Mesendoderm (in vitro differentiated cells): ENCODE measurements at regions not wholly inside any gene's neighbourhood (a gene's known extent, or its start where the extent isn't known, plus 50 kb on each side); places are given as distances from the start of the nearest gene placed in this dataset.
A peak's percentile ranks its signal among the peaks of the same experiment; 100 is the strongest.

ENCODE experiments used
- DNase-seq: peaks from one replicate; pipeline ENCODE4 v3.0.0; 2013
- H2AK5ac ChIP-seq: 2 replicates; pipeline ENCODE4 v1.6.1; 2013; ENCODE audit warnings: low read length, inconsistent platforms
- H2BK120ac ChIP-seq: 2 replicates; pipeline ENCODE4 v1.6.1; 2013; ENCODE audit warnings: low read depth, mild to moderate bottlenecking, low read length, moderate library complexity, mixed read lengths
- H2BK15ac ChIP-seq: replicated peaks from 2 replicates; pipeline ENCODE4 v1.6.1; 2013; ENCODE audit warnings: low read depth, mild to moderate bottlenecking, moderate library complexity
- H2BK5ac ChIP-seq: 2 replicates; pipeline ENCODE4 v1.6.1; 2013; ENCODE audit warnings: low read length, inconsistent platforms
- H3K18ac ChIP-seq: 2 replicates; pipeline ENCODE4 v1.6.1; 2013; ENCODE audit warnings: mild to moderate bottlenecking, low read length, mixed read lengths
- H3K23ac ChIP-seq: one replicate; pipeline ENCODE4 v1.6.1; 2013; ENCODE audit warnings: low read length
- H3K27ac ChIP-seq: 2 replicates; pipeline ENCODE4 v1.5.1; 2013; ENCODE audit warnings: low read depth, mild to moderate bottlenecking, inconsistent platforms, low read length, moderate library complexity
- H3K27me3 ChIP-seq: 2 replicates; pipeline ENCODE4 v1.6.1; 2013; ENCODE audit warnings: low read length, control low read depth, mild to moderate bottlenecking, inconsistent platforms; ENCODE audit not compliant: insufficient read depth, poor library complexity
- H3K36me3 ChIP-seq: 2 replicates; pipeline ENCODE4 v1.6.1; 2013; ENCODE audit warnings: low read length, inconsistent platforms; ENCODE audit not compliant: control insufficient read depth, insufficient read depth
- H3K4ac ChIP-seq: one replicate; pipeline ENCODE4 v1.6.1; 2013; ENCODE audit warnings: low read depth, mild to moderate bottlenecking, low read length, moderate library complexity
- H3K4me1 ChIP-seq: 2 replicates; pipeline ENCODE4 v1.6.1; 2013; ENCODE audit warnings: low read depth, low read length, inconsistent platforms; ENCODE audit not compliant: control insufficient read depth
- H3K4me2 ChIP-seq: 2 replicates; pipeline ENCODE4 v1.6.1; 2013; ENCODE audit warnings: low read length
- H3K4me3 ChIP-seq: 2 replicates; pipeline ENCODE4 v1.5.1; 2013; ENCODE audit warnings: mild to moderate bottlenecking, low read length
- H3K56ac ChIP-seq: one replicate; pipeline ENCODE4 v1.6.1; 2013; ENCODE audit warnings: low read length
- H3K79me1 ChIP-seq: 2 replicates; pipeline ENCODE4 v1.6.1; 2013; ENCODE audit warnings: low read length, inconsistent platforms
- H3K79me2 ChIP-seq: 2 replicates; pipeline ENCODE4 v1.6.1; 2013; ENCODE audit warnings: mild to moderate bottlenecking, low read length; ENCODE audit not compliant: control insufficient read depth, insufficient read depth
- H3K9ac ChIP-seq: 2 replicates; pipeline ENCODE4 v1.6.1; 2013; ENCODE audit warnings: low read length, inconsistent platforms
- H4K5ac ChIP-seq: one replicate; pipeline ENCODE4 v1.6.1; 2013; ENCODE audit warnings: low read length
- H4K8ac ChIP-seq: one replicate; pipeline ENCODE4 v1.6.1; 2013; ENCODE audit warnings: low read depth, mild to moderate bottlenecking, control low read depth, low read length, moderate library complexity
- WGBS: extraction: QIAGEN DNeasy Blood & Tissue Kit; methylation state at CpG from one replicate; pipeline ENCODE4 v1.1.7; 2013; ENCODE audit warnings: low lambda C conversion rate, missing lambda C conversion rate; ENCODE audit not compliant: insufficient coverage; ENCODE audit errors: extremely low coverage; 5-methylcytosine and 5-hydroxymethylcytosine counted together

DNA sequence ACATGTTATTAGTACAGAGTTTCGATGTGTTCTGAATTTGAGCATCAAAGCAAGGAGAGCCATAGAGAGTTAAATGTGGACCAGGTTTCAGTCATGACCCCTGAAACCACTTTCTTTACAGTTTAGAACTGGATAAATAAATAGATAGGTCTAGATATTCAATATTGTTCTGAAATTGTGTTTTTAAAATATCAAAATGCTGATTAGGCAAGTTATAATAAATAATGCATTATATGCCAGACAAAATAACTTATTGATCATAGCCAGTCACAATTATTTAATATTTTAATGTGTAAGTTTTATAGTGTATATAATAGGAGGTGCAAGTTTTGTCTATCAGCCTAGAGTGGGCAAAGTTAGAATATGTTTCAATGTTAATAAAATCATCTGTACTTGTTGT, 569.5 kb downstream of the METTL15 start:
- Histone ChIP-seq H3K4me3 (no peak overlapping the region), H4K5ac (no peak overlapping the region), H3K36me3 (no peaks in the 10 kb centered on the region), H4K8ac (no peak overlapping the region), H3K27me3 (no peaks in the 10 kb centered on the region), H3K56ac (no peak overlapping the region), H3K4me1 (no peaks in the 10 kb centered on the region), H3K4ac (no peak overlapping the region), H3K4me2 (no peak overlapping the region), H2AK5ac (no peak overlapping the region), H3K27ac (no peak overlapping the region), H3K23ac (no peak overlapping the region), H2BK15ac (no peak overlapping the region), H3K79me2 (no peaks in the 10 kb centered on the region), H3K79me1 (no peaks in the 10 kb centered on the region), H3K18ac (no peak overlapping the region), H2BK120ac (no peak overlapping the region), H3K9ac (no peak overlapping the region), H2BK5ac (no peak overlapping the region)
- DNase-seq: no peak
- no CpG with 5 or more reads among the region's 1 CpG for WGBS

DNA sequence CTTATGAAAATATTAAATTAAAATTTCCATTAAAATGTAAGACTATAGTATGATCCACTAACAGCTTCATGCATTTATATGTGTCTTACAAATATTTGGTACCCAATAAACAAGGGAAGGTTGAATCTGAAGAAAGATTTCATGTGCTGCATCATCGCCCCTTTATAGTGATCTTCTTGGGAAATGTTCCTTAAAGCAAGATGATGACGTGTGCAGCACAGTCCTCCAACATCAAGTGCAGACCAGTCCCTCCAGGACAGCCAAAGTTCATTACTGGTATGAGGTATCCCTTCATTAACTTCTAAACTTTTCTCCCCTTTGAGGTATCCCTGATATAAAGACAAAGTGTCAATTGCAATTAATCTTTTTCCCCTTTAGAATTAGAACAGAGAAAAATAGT, 567.0 kb downstream of the METTL15 start:
- Histone ChIP-seq H3K4me2 (no peak overlapping the region), H4K5ac (no peak overlapping the region), H2BK5ac (no peak overlapping the region), H2BK120ac (no peak overlapping the region), H3K4ac (no peak overlapping the region), H3K4me1 (no peaks in the 10 kb centered on the region), H3K23ac (no peak overlapping the region), H2AK5ac (no peak overlapping the region), H3K9ac (no peak overlapping the region), H3K27me3 (no peaks in the 10 kb centered on the region), H3K36me3 (no peaks in the 10 kb centered on the region), H3K27ac (no peak overlapping the region), H2BK15ac (no peak overlapping the region), H3K56ac (no peak overlapping the region), H3K4me3 (no peak overlapping the region), H3K79me2 (no peaks in the 10 kb centered on the region), H4K8ac (no peak overlapping the region), H3K79me1 (no peaks in the 10 kb centered on the region), H3K18ac (no peak overlapping the region)
- DNase-seq: no peak
- WGBS: no CpG with 5 or more reads among the region's 2 CpGs

DNA sequence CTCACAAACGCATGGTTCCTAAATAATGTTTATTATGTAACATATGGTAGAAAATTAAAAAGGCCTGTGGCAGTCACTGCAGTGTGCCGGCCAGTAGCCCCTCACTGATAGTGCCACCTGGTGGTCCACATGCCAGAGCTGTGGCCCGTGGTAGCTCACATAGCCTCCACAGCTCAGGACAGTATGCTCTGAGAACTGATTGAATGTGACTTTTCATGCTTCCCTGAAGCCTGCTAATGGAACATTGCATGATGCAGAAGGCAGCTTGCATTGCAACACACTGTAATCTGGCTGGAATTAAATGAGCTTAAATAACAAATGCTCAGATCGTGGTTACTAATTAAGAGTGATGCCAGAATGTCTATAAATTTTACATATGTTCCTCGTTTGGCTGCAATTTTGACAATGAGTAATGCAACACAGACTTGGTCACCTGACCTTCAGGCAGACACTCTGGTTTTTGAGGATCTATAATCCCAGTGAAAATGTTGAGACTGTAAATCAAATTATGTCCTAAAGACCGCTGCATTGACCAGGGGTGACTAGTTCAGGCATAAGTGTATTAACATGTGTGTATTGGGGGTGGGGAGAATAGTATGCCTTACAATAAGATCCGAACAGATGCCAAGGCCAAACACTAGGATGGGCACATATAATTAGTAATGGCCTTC, 566.4 kb downstream of the METTL15 start:
- Histone ChIP-seq H2BK15ac (no peak overlapping the region), H3K79me2 (no peaks in the 10 kb centered on the region), H2AK5ac (no peak overlapping the region), H2BK120ac (no peak overlapping the region), H3K9ac (no peak overlapping the region), H3K36me3 (no peaks in the 10 kb centered on the region), H3K27ac (no peak overlapping the region), H3K79me1 (no peaks in the 10 kb centered on the region), H4K8ac (no peak overlapping the region), H3K23ac (no peak overlapping the region), H2BK5ac (no peak overlapping the region), H3K4me1 (no peaks in the 10 kb centered on the region), H3K56ac (no peak overlapping the region), H3K4me3 (no peak overlapping the region), H3K4me2 (no peak overlapping the region), H4K5ac (no peak overlapping the region), H3K18ac (no peak overlapping the region), H3K27me3 (no peaks in the 10 kb centered on the region), H3K4ac (no peak overlapping the region)
- WGBS: no CpG with 5 or more reads among the region's 7 CpGs
- peak; percentile 54 for DNase-seq

DNA sequence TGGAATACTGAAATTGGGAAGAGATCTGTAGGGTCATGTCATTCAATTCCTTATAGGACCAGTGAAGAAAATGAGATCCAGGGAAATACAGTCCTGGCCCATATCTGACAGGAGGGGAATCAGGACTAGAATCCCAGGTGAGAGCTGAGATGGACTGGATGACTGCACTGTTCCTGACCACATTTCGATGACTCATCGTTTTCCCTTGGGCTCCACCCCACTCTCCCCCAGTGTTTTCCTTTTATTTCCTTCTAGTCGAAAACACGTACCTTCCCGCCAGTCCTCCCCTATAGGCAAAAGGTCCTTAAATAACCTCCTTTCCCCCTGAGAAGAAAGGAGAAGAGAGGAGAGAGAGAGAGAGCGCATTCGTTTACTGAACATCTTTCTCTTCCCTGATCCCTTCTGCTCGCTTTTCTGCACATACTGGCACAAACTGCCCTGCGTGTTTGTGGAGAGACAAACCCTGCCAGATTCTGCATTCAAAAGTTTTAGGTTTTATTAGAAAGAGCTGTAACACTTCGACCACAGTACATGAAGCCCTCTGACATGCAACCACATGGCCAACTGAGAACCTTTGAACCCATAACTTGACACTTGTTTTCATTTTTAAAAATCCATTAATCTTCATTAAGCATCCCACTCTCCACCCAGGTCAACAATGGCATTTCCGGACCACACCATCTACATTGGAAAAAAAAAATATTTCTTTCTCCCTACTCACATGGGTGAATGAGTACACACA, 565.7 kb downstream of the METTL15 start:
- whole genome bisulfite sequencing: no CpG with 5 or more reads among the region's 11 CpGs
- Histone ChIP-seq H4K5ac (no peak overlapping the region), H3K4me1 (no peaks in the 10 kb centered on the region), H2BK15ac (peak overlapping the region; percentile 4), H3K9ac (no peak overlapping the region), H3K4me3 (no peak overlapping the region), H3K27me3 (no peaks in the 10 kb centered on the region), H3K4ac (no peak overlapping the region), H3K79me2 (no peaks in the 10 kb centered on the region), H2AK5ac (no peak overlapping the region), H3K56ac (no peak overlapping the region), H4K8ac (no peak overlapping the region), H3K4me2 (no peak overlapping the region), H3K27ac (no peak overlapping the region), H3K23ac (no peak overlapping the region), H3K79me1 (no peaks in the 10 kb centered on the region), H2BK120ac (no peak overlapping the region), H2BK5ac (no peak overlapping the region), H3K36me3 (no peaks in the 10 kb centered on the region), H3K18ac (no peak overlapping the region)
- DNase-seq: peak; percentile 16

DNA sequence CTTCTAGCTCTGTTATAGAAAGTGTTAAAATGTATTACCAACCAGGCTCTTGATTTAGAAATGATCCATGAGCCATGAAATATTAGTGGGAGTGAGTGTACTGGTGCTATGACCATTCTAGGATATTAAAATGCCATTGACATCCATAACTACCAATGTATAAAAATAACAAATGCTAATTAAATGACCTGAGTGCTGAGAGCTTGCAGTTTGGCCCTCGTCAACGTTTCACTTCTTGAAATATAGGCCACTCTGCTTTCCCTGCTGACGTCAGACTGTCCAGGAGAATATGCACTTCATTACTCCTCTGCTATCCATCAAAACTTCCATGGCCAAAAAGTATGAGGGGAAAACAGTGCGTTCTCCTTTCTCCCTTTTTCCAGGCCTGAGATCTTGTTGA, 563.1 kb downstream of the METTL15 start:
- no peaks in the 10 kb centered on the region for H3K27me3 ChIP-seq
- H2BK15ac ChIP-seq: no peak overlapping the region
- H3K79me2 ChIP-seq: no peaks in the 10 kb centered on the region
- H3K27ac ChIP-seq: no peak overlapping the region
- no peak overlapping the region for H3K4me3 ChIP-seq
- H3K4me1 ChIP-seq: no peaks in the 10 kb centered on the region
- no peak overlapping the region for H3K9ac ChIP-seq
- no peak overlapping the region for H2BK120ac ChIP-seq
- DNase-seq: no peak
- no peak overlapping the region for H3K18ac ChIP-seq
- H4K5ac ChIP-seq: no peak overlapping the region
- H3K4me2 ChIP-seq: no peak overlapping the region
- H3K56ac ChIP-seq: no peak overlapping the region
- no peak overlapping the region for H2BK5ac ChIP-seq
- WGBS: no CpG with 5 or more reads among the region's 4 CpGs
- no peak overlapping the region for H3K23ac ChIP-seq
- H3K4ac ChIP-seq: no peak overlapping the region
- H3K36me3 ChIP-seq: no peaks in the 10 kb centered on the region
- no peak overlapping the region for H4K8ac ChIP-seq
- H3K79me1 ChIP-seq: no peaks in the 10 kb centered on the region
- no peak overlapping the region for H2AK5ac ChIP-seq
